RWPE1 (cell line): ENCODE measurements at regions not wholly inside any gene's neighbourhood (a gene's known extent, or its start where the extent isn't known, plus 50 kb on each side); places are given as distances from the start of the nearest gene placed in this dataset.

ENCODE experiments used
- CTCF ChIA-PET: fragments of 350-600 bp; sonication (Branson Sonifier 250); formaldehyde crosslinking; extraction: SDS; loops from one replicate; lab custom pipeline; 2021; lab: Yijun Ruan, JAX
- POLR2A ChIA-PET: fragments of 400-600 bp; formaldehyde crosslinking; extraction: SDS; loops from one replicate; lab custom pipeline; 2020; ENCODE audit warnings: antibody characterized with exemption; ENCODE audit not compliant: low non-redundant PET; lab: Yijun Ruan, JAX
- DNase-seq: peaks from one replicate; pipeline ENCODE4 v3.0.0; 2012; ENCODE audit warnings: low spot score
- H3K27ac ChIP-seq: fragments of 450-650 bp; 2 replicates; pipeline ENCODE4 v1.5.1; 2017
- CTCF ChIP-seq: fragments of 450-650 bp; conservative IDR thresholded peaks from 2 replicates; pipeline ENCODE4 v1.5.1; 2017; ENCODE audit warnings: low read depth, mild to moderate bottlenecking

GRCh38 chr3:59388555-59389270 lies 338.9 kb upstream of the CFAP20DC start:
- TF ChIP-seq CTCF, result no peak
- H3K27ac ChIP-seq, result no peak overlapping the region
- POLR2A ChIA-PET, result no interaction called here
- CTCF ChIA-PET, result no interaction called here
- peak; percentile 2 for DNase-seq

GRCh38 chr3:59386165-59386564 lies 336.3 kb upstream of the CFAP20DC start:
- DNase-seq, result peak; percentile 3
- ChIA-PET CTCF (no interaction called here), POLR2A (no interaction called here)
- TF ChIP-seq CTCF, result no peak
- H3K27ac ChIP-seq, result no peak overlapping the region

- DNase-seq, result no peak
- POLR2A ChIA-PET, result no interaction called here
- no peak overlapping the region for H3K27ac ChIP-seq
- CTCF ChIA-PET, result no interaction called here
- TF ChIP-seq CTCF, result no peak
Observed at GRCh38 chr3:59385547-59385946, 335.7 kb upstream of the CFAP20DC start.

- DNase-seq, result no peak
- POLR2A ChIA-PET, result no interaction called here
- no peak for TF ChIP-seq CTCF
- CTCF ChIA-PET, result interaction anchor here (0.6 kb wide), 1 partner anchor 12 kb away, joined by 3 read pairs; no protein-coding TSS in a partner anchor
- no peak overlapping the region for H3K27ac ChIP-seq
Observed at GRCh38 chr3:59381282-59381681, 331.5 kb upstream of the CFAP20DC start.

- no peak overlapping the region for H3K27ac ChIP-seq
- DNase-seq, result no peak
- ChIA-PET CTCF (no interaction called here), POLR2A (no interaction called here)
- no peak for TF ChIP-seq CTCF
Observed at GRCh38 chr3:59380146-59380545, 330.3 kb upstream of the CFAP20DC start.

GRCh38 chr3:59374818-59375211 lies 325.0 kb upstream of the CFAP20DC start:
- POLR2A ChIA-PET, result no interaction called here
- CTCF ChIA-PET, result interaction anchor here (0.6 kb wide), 1 partner anchor 288 kb away, joined by 4 read pairs; no protein-coding TSS in a partner anchor
- no peak for TF ChIP-seq CTCF
- DNase-seq, result no peak
- no peak overlapping the region for H3K27ac ChIP-seq
